ENCODE measurements at regions not wholly inside any gene's neighbourhood (a gene's known extent, or its start where the extent isn't known, plus 50 kb on each side); places are given as distances from the start of the nearest gene placed in this dataset.

DNA sequence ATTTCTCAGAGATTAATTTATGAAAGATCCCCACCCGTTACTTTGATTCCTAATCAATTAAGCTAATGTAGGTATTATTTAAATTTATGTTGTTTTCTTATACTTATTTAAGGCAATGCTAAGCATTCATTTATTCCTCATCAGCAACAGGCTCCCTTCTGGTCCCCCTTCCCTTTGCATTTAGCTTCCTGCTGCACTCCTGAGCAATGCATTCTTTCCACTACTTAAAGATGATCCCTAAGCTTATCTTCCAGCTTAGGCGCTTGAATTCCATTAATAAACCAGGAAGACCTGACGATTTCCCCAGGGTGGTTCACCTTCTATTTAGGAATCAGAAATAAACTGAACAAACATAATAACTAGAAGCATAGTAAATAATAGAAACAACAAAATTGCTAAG is 1003.1 kb downstream of the FSTL5 start:
- TF ChIP-seq POLR2AphosphoS5 (IDR thresholded peaks at IDR 0.05; ENCODE audit: insufficient read depth, low read depth, low read length) (no peak), POLR2A (IDR thresholded peaks at IDR 0.05; ENCODE audit: low read depth, low read length) (no peak), EZH2 (IDR thresholded peaks at IDR 0.05; ENCODE audit: borderline replicate concordance, low read depth, low read length, severe bottlenecking) (no peak), MYC (IDR thresholded peaks at IDR 0.05; ENCODE audit: low read depth, low read length) (no peak), GATA2 (IDR thresholded peaks at IDR 0.05; ENCODE audit: insufficient read depth, insufficient read length, low read depth, low read length) (no peak)
- TF ChIP-seq, protein P1, sequence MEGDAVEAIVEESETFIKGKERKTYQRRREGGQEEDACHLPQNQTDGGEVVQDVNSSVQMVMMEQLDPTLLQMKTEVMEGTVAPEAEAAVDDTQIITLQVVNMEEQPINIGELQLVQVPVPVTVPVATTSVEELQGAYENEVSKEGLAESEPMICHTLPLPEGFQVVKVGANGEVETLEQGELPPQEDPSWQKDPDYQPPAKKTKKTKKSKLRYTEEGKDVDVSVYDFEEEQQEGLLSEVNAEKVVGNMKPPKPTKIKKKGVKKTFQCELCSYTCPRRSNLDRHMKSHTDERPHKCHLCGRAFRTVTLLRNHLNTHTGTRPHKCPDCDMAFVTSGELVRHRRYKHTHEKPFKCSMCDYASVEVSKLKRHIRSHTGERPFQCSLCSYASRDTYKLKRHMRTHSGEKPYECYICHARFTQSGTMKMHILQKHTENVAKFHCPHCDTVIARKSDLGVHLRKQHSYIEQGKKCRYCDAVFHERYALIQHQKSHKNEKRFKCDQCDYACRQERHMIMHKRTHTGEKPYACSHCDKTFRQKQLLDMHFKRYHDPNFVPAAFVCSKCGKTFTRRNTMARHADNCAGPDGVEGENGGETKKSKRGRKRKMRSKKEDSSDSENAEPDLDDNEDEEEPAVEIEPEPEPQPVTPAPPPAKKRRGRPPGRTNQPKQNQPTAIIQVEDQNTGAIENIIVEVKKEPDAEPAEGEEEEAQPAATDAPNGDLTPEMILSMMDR (IDR thresholded peaks at IDR 0.05; ENCODE audit: extremely low read depth in 1 of 2, insufficient read depth in 1 of 2, low read depth in 1 of 2, low read length in 2 of 2), result no peak
- TF ChIP-seq, protein P2, sequence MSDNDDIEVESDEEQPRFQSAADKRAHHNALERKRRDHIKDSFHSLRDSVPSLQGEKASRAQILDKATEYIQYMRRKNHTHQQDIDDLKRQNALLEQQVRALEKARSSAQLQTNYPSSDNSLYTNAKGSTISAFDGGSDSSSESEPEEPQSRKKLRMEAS (IDR thresholded peaks at IDR 0.05; ENCODE audit: insufficient read depth, insufficient read length), result no peak

All from endothelial cell of umbilical vein (primary cell).